Thymus (tissue), 11 donors: ENCODE measurements at regions not wholly inside any gene's neighbourhood (a gene's known extent, or its start where the extent isn't known, plus 50 kb on each side); places are given as distances from the start of the nearest gene placed in this dataset.

Source experiments
- DNase-seq, 9 donors: peaks; one replicate each; pipeline ENCODE4 v3.0.0-alpha.2; 2013; ENCODE audit warnings: low spot score in 9 of 9, low read depth in 6 of 9, missing footprints in 1 of 9
- H3K27ac ChIP-seq, 2 donors: one replicate each; pipeline ENCODE4 v1.5.1; 2013; ENCODE audit warnings: control low read depth in 1 of 2, low read depth in 1 of 2, low read length in 1 of 2, mild to moderate bottlenecking in 1 of 2, moderate library complexity in 1 of 2
- H3K27me3 ChIP-seq, 2 donors: one replicate each; pipeline ENCODE4 v1.5.1; 2013; ENCODE audit warnings: low read length in 1 of 2; ENCODE audit not compliant: control insufficient read depth in 2 of 2, insufficient read depth in 1 of 2
- H3K36me3 ChIP-seq, 2 donors: one replicate each; pipeline ENCODE4 v1.5.1; 2013; ENCODE audit warnings: low read length in 1 of 2, mild to moderate bottlenecking in 1 of 2, moderate library complexity in 1 of 2; ENCODE audit not compliant: control insufficient read depth in 2 of 2, insufficient read depth in 2 of 2
- H3K4me1 ChIP-seq, 2 donors: one replicate each; pipeline ENCODE4 v1.5.1; 2013; ENCODE audit warnings: low read length in 2 of 2; ENCODE audit not compliant: control insufficient read depth in 2 of 2, insufficient read depth in 2 of 2
- H3K4me3 ChIP-seq, 2 donors: one replicate each; pipeline ENCODE4 v1.5.1; 2013; ENCODE audit warnings: low read length in 2 of 2, control low read depth in 1 of 2, mild to moderate bottlenecking in 1 of 2
- H3K9me3 ChIP-seq, 2 donors: one replicate each; pipeline ENCODE4 v1.5.1; 2013; ENCODE audit warnings: low read length in 1 of 2, mild to moderate bottlenecking in 1 of 2; ENCODE audit not compliant: control insufficient read depth in 2 of 2, insufficient read depth in 1 of 2
- WGBS: extraction: QIAGEN DNeasy Blood & Tissue Kit; methylation state at CpG from one replicate; pipeline ENCODE4 v1.1.7; 2013; 5-methylcytosine and 5-hydroxymethylcytosine counted together
- donor health status: healthy.

- DNase-seq = no peak
- no peaks in the 10 kb centered on the region for H3K9me3 ChIP-seq
- no peaks in the 10 kb centered on the region for H3K27me3 ChIP-seq
- no peak overlapping the region for H3K4me3 ChIP-seq
- H3K36me3 ChIP-seq = no peaks in the 10 kb centered on the region
- H3K4me1 ChIP-seq = no peaks in the 10 kb centered on the region
- no peak overlapping the region for H3K27ac ChIP-seq
- WGBS = 81% methylated on average over 1 of the region's 1 CpG
Observed at GRCh38 chr2:22798386-22798785, 586.6 kb upstream of the KLHL29 start.

GRCh38 chr2:22800412-22800811 lies 584.6 kb upstream of the KLHL29 start:
- Histone ChIP-seq H3K9me3 (no peaks in the 10 kb centered on the region), H3K36me3 (no peaks in the 10 kb centered on the region), H3K4me1 (no peaks in the 10 kb centered on the region), H3K27me3 (no peaks in the 10 kb centered on the region), H3K27ac (no peak overlapping the region), H3K4me3 (no peak overlapping the region)
- DNase-seq = no peak
- WGBS = 80% methylated on average over 1 of the region's 1 CpG

GRCh38 chr2:22801071-22801470 lies 583.9 kb upstream of the KLHL29 start:
- peaks cover 0 to 6% of the 10 kb centered on the region in 2 donors for H3K9me3 ChIP-seq
- H3K27ac ChIP-seq = no peak overlapping the region
- H3K27me3 ChIP-seq = no peaks in the 10 kb centered on the region
- WGBS = 81% methylated on average over 3 of the region's 3 CpGs
- DNase-seq = no peak
- no peaks in the 10 kb centered on the region for H3K4me1 ChIP-seq
- no peaks in the 10 kb centered on the region for H3K36me3 ChIP-seq
- H3K4me3 ChIP-seq = no peak overlapping the region

- no peak for DNase-seq
- H3K27me3 ChIP-seq = no peaks in the 10 kb centered on the region
- H3K27ac ChIP-seq = no peak overlapping the region
- H3K4me3 ChIP-seq = no peak overlapping the region
- no peaks in the 10 kb centered on the region for H3K36me3 ChIP-seq
- 85% methylated on average over 5 of the region's 5 CpGs for WGBS
- no peaks in the 10 kb centered on the region for H3K4me1 ChIP-seq
- H3K9me3 ChIP-seq = peaks cover 0 to 8% of the 10 kb centered on the region in 2 donors
Observed at GRCh38 chr2:22801970-22802369, 583.0 kb upstream of the KLHL29 start.

- Histone ChIP-seq H3K27me3 (no peaks in the 10 kb centered on the region), H3K4me1 (no peaks in the 10 kb centered on the region), H3K4me3 (no peak overlapping the region), H3K9me3 (peaks cover 0 to 8% of the 10 kb centered on the region in 2 donors), H3K36me3 (no peaks in the 10 kb centered on the region), H3K27ac (no peak overlapping the region)
- no peak for DNase-seq
Observed at GRCh38 chr2:22807872-22808271, 577.1 kb upstream of the KLHL29 start.

- Histone ChIP-seq H3K4me1 (no peaks in the 10 kb centered on the region), H3K4me3 (no peak overlapping the region), H3K27me3 (no peaks in the 10 kb centered on the region), H3K36me3 (no peaks in the 10 kb centered on the region), H3K9me3 (peaks cover 0 to 7% of the 10 kb centered on the region in 2 donors), H3K27ac (no peak overlapping the region)
- WGBS = 86% methylated on average over 2 of the region's 2 CpGs
- DNase-seq = no peak
Observed at GRCh38 chr2:22810602-22811001, 574.4 kb upstream of the KLHL29 start.

GRCh38 chr2:22812065-22812680 lies 572.8 kb upstream of the KLHL29 start:
- no peak overlapping the region for H3K27ac ChIP-seq
- 61% methylated on average over 2 of the region's 2 CpGs for WGBS
- no peaks in the 10 kb centered on the region for H3K36me3 ChIP-seq
- DNase-seq = no peak
- no peaks in the 10 kb centered on the region for H3K9me3 ChIP-seq
- no peaks in the 10 kb centered on the region for H3K27me3 ChIP-seq
- H3K4me3 ChIP-seq = no peak overlapping the region
- no peaks in the 10 kb centered on the region for H3K4me1 ChIP-seq

- Histone ChIP-seq H3K36me3 (no peaks in the 10 kb centered on the region), H3K27me3 (no peaks in the 10 kb centered on the region), H3K4me3 (no peak overlapping the region), H3K27ac (no peak overlapping the region), H3K9me3 (no peaks in the 10 kb centered on the region), H3K4me1 (no peaks in the 10 kb centered on the region)
- no peak for DNase-seq
- WGBS = 87% methylated on average over 4 of the region's 4 CpGs
Observed at GRCh38 chr2:22817197-22817596, 567.8 kb upstream of the KLHL29 start.

- no peak overlapping the region for H3K27ac ChIP-seq
- WGBS = 81% methylated on average over 2 of the region's 2 CpGs
- no peaks in the 10 kb centered on the region for H3K27me3 ChIP-seq
- no peak for DNase-seq
- no peaks in the 10 kb centered on the region for H3K4me1 ChIP-seq
- H3K9me3 ChIP-seq = no peaks in the 10 kb centered on the region
- H3K4me3 ChIP-seq = no peak overlapping the region
- H3K36me3 ChIP-seq = no peaks in the 10 kb centered on the region
Observed at GRCh38 chr2:22821458-22821857, 563.5 kb upstream of the KLHL29 start.

- Histone ChIP-seq H3K9me3 (no peaks in the 10 kb centered on the region), H3K4me3 (no peak overlapping the region), H3K27ac (no peak overlapping the region), H3K36me3 (no peaks in the 10 kb centered on the region), H3K4me1 (no peaks in the 10 kb centered on the region), H3K27me3 (no peaks in the 10 kb centered on the region)
- no peak for DNase-seq
- WGBS = 91% methylated on average over 1 of the region's 1 CpG
Observed at GRCh38 chr2:22822835-22823234, 562.1 kb upstream of the KLHL29 start.
